ENCODE measurements at regions not wholly inside any gene's neighbourhood (a gene's known extent, or its start where the extent isn't known, plus 50 kb on each side); places are given as distances from the start of the nearest gene placed in this dataset.

DNA sequence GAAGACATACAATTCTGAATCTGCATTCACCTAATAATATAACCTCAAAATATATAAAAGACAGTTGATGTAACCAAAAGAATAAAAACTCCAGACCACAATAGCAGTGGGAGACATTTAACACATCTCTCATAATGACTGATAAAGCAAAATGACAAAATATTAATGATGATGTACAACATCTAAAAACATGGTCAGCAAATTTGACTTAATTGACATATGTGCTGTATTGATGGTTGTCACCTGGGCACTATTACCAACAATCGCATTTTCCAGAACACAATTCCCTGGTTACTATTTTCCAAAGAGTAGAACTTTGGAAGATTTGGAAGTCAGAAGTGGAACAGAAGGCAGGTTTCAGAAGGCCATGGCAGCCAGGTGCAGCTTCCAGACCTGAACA, 899.5 kb upstream of the CELF2 start:
- Mint-ChIP-seq H3K4me3 (no peak overlapping the region), H3K4me1 (ENCODE audit: low read depth) (no peaks in the 10 kb centered on the region), H3K27ac (no peak overlapping the region), H3K9me3 (no peaks in the 10 kb centered on the region), H3K27me3 (no peaks in the 10 kb centered on the region), H3K36me3 (ENCODE audit: low read depth) (no peaks in the 10 kb centered on the region)
- ChIA-PET CTCF (no interaction called here), POLR2A (no interaction called here)
- intact Hi-C loops (cut with DNase I, micrococcal nuclease) = no loop called here
- Histone ChIP-seq H3K36me3 (ENCODE audit: insufficient read depth, low read length) (no peaks in the 10 kb centered on the region), H3K9me3 (ENCODE audit: control insufficient read depth in 1 of 2, insufficient read depth in 1 of 2, low read length in 2 of 2) (no peaks in the 10 kb centered on the region), H3K4me3 (ENCODE audit: low read length) (no peak overlapping the region), H3K27ac (ENCODE audit: low read depth in 1 of 2, low read length in 2 of 2) (no peak overlapping the region), H3K4me1 (ENCODE audit: insufficient read depth, low read length) (no peaks in the 10 kb centered on the region), H3K27me3 (ENCODE audit: control insufficient read depth in 1 of 2, insufficient read depth in 2 of 2, low read length in 2 of 2) (no peaks in the 10 kb centered on the region)
- no peak for ATAC-seq (ENCODE audit: poor library complexity)
- TF ChIP-seq, protein P1, sequence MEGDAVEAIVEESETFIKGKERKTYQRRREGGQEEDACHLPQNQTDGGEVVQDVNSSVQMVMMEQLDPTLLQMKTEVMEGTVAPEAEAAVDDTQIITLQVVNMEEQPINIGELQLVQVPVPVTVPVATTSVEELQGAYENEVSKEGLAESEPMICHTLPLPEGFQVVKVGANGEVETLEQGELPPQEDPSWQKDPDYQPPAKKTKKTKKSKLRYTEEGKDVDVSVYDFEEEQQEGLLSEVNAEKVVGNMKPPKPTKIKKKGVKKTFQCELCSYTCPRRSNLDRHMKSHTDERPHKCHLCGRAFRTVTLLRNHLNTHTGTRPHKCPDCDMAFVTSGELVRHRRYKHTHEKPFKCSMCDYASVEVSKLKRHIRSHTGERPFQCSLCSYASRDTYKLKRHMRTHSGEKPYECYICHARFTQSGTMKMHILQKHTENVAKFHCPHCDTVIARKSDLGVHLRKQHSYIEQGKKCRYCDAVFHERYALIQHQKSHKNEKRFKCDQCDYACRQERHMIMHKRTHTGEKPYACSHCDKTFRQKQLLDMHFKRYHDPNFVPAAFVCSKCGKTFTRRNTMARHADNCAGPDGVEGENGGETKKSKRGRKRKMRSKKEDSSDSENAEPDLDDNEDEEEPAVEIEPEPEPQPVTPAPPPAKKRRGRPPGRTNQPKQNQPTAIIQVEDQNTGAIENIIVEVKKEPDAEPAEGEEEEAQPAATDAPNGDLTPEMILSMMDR (IDR thresholded peaks at IDR 0.05) = no peak
- DNase-seq = no peak

DNA sequence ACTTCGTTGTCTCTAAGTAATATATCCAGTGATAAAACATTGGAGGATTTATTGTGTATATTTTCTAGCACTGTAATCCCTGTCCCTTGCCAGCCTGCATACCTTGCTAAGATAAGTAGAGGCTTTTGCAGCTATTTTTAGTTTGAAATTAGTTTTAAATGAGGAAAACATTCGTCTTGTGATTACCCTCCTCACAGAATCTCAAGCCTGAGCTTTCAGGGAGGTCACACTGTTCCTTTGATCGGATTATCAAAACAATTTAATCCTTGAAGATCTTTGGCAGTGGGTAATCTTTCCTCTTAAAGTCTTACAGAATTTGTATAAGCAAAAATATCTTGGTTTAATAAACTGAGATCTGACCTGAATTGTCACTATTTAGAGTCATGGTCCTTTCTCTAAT, 897.0 kb upstream of the CELF2 start:
- no peaks in the 10 kb centered on the region for H3K4me1 Mint-ChIP-seq (ENCODE audit: low read depth)

DNA sequence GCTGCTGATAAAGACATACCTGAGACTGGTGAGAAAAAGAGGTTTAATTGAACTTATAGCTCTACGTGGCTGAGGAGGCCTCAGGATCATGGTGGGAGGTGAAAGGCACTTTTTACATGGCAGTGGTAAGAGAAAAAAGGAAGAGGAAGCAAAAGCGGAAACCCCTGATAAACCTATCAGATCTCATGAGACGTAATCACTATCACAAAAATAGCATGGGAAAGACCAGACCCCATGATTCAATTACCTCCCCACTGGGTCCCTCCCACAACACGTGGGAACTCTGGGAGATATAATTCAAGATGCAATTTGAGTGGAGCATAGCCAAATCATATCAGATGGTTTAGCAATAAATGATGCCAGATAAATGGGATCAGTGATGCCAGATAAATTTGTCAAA, 892.0 kb upstream of the CELF2 start:
- Mint-ChIP-seq H3K36me3 (ENCODE audit: low read depth) (no peaks in the 10 kb centered on the region), H3K27me3 (no peaks in the 10 kb centered on the region), H3K4me3 (no peak overlapping the region), H3K9me3 (no peaks in the 10 kb centered on the region), H3K4me1 (ENCODE audit: low read depth) (no peaks in the 10 kb centered on the region), H3K27ac (no peak overlapping the region)
- TF ChIP-seq, protein P1 (IDR thresholded peaks at IDR 0.05) = no peak
- no peak for ATAC-seq (ENCODE audit: poor library complexity)
- CTCF ChIA-PET = no interaction called here
- Histone ChIP-seq H3K9me3 (ENCODE audit: control insufficient read depth in 1 of 2, insufficient read depth in 1 of 2, low read length in 2 of 2) (no peaks in the 10 kb centered on the region), H3K4me3 (ENCODE audit: low read length) (no peak overlapping the region), H3K4me1 (ENCODE audit: insufficient read depth, low read length) (no peaks in the 10 kb centered on the region), H3K27me3 (ENCODE audit: control insufficient read depth in 1 of 2, insufficient read depth in 2 of 2, low read length in 2 of 2) (no peaks in the 10 kb centered on the region), H3K36me3 (ENCODE audit: insufficient read depth, low read length) (no peaks in the 10 kb centered on the region), H3K27ac (ENCODE audit: low read depth in 1 of 2, low read length in 2 of 2) (no peak overlapping the region)
- intact Hi-C loops (cut with DNase I, micrococcal nuclease) = no loop called here
- DNase-seq = no peak
- POLR2A ChIA-PET = no interaction called here

More for the DNA sequence above, 897.0 kb upstream of the CELF2 start:
- Mint-ChIP-seq H3K27me3 (no peaks in the 10 kb centered on the region), H3K4me3 (no peak overlapping the region), H3K27ac (no peak overlapping the region), H3K36me3 (ENCODE audit: low read depth) (no peaks in the 10 kb centered on the region), H3K9me3 (no peaks in the 10 kb centered on the region)
- POLR2A ChIA-PET = no interaction called here
- H3K27me3 ChIP-seq (ENCODE audit: control insufficient read depth in 1 of 2, insufficient read depth in 2 of 2, low read length in 2 of 2) = no peaks in the 10 kb centered on the region
- H3K4me1 ChIP-seq (ENCODE audit: insufficient read depth, low read length) = no peaks in the 10 kb centered on the region
- H3K4me3 ChIP-seq (ENCODE audit: low read length) = no peak overlapping the region
- DNase-seq (no peak), ATAC-seq (ENCODE audit: poor library complexity) (no peak)
- H3K36me3 ChIP-seq (ENCODE audit: insufficient read depth, low read length) = no peaks in the 10 kb centered on the region
- TF ChIP-seq, protein P1 (IDR thresholded peaks at IDR 0.05) = no peak
- intact Hi-C loops (cut with DNase I, micrococcal nuclease) = no loop called here
- H3K27ac ChIP-seq (ENCODE audit: low read depth in 1 of 2, low read length in 2 of 2) = no peak overlapping the region
- no peaks in the 10 kb centered on the region for H3K9me3 ChIP-seq (ENCODE audit: control insufficient read depth in 1 of 2, insufficient read depth in 1 of 2, low read length in 2 of 2)
- CTCF ChIA-PET = no interaction called here

Measured in CD4-positive, alpha-beta T cell (primary cell).